ENCODE measurements at regions not wholly inside any gene's neighbourhood (a gene's known extent, or its start where the extent isn't known, plus 50 kb on each side); places are given as distances from the start of the nearest gene placed in this dataset.

- Mint-ChIP-seq H3K27me3 (ENCODE audit: unreplicated experiment) (no peaks in the 10 kb centered on the region), H3K27ac (ENCODE audit: unreplicated experiment) (no peak overlapping the region), H3K4me1 (ENCODE audit: low read depth, unreplicated experiment) (no peaks in the 10 kb centered on the region), H3K9me3 (ENCODE audit: low read depth, unreplicated experiment) (peaks cover 6% of the 10 kb centered on the region), H3K4me3 (ENCODE audit: low read depth, unreplicated experiment) (no peak overlapping the region), H3K36me3 (ENCODE audit: insufficient read depth, unreplicated experiment) (no peaks in the 10 kb centered on the region)
- intact Hi-C loops (cut with micrococcal nuclease; ENCODE audit: unreplicated experiment): no loop called here
- TF ChIP-seq CTCF (IDR thresholded peaks at IDR 0.05; ENCODE audit: unreplicated experiment): no peak
- CTCF ChIA-PET: no interaction called here
- no peak for DNase-seq
- BruUV-seq (replicated peaks): no TSS peak
These were observed 352.7 kb downstream of the CDH2 start for GRCh38 chr18:27824275-27824674.

GRCh38 chr18:27823053-27823452, 353.9 kb downstream of the CDH2 start:
- H3K4me3 Mint-ChIP-seq (ENCODE audit: low read depth, unreplicated experiment): no peak overlapping the region
- no peak overlapping the region for H3K27ac Mint-ChIP-seq (ENCODE audit: unreplicated experiment)
- intact Hi-C loops (cut with micrococcal nuclease; ENCODE audit: unreplicated experiment): no loop called here
- H3K4me1 Mint-ChIP-seq (ENCODE audit: low read depth, unreplicated experiment): no peaks in the 10 kb centered on the region
- CTCF ChIA-PET: no interaction called here
- DNase-seq: no peak
- H3K9me3 Mint-ChIP-seq (ENCODE audit: low read depth, unreplicated experiment): peaks cover 5% of the 10 kb centered on the region
- no TSS peak for BruUV-seq (replicated peaks)
- no peaks in the 10 kb centered on the region for H3K27me3 Mint-ChIP-seq (ENCODE audit: unreplicated experiment)
- no peak for TF ChIP-seq CTCF (IDR thresholded peaks at IDR 0.05; ENCODE audit: unreplicated experiment)
- no peaks in the 10 kb centered on the region for H3K36me3 Mint-ChIP-seq (ENCODE audit: insufficient read depth, unreplicated experiment)

GRCh38 chr18:27808683-27809082, 368.2 kb downstream of the CDH2 start:
- H3K27me3 Mint-ChIP-seq (ENCODE audit: unreplicated experiment): no peaks in the 10 kb centered on the region
- no peak for DNase-seq
- no peaks in the 10 kb centered on the region for H3K4me1 Mint-ChIP-seq (ENCODE audit: low read depth, unreplicated experiment)
- H3K36me3 Mint-ChIP-seq (ENCODE audit: insufficient read depth, unreplicated experiment): no peaks in the 10 kb centered on the region
- CTCF ChIA-PET: no interaction called here
- intact Hi-C loops (cut with micrococcal nuclease; ENCODE audit: unreplicated experiment): no loop called here
- no peaks in the 10 kb centered on the region for H3K9me3 Mint-ChIP-seq (ENCODE audit: low read depth, unreplicated experiment)
- no peak overlapping the region for H3K27ac Mint-ChIP-seq (ENCODE audit: unreplicated experiment)
- TF ChIP-seq CTCF (IDR thresholded peaks at IDR 0.05; ENCODE audit: unreplicated experiment): no peak
- no peak overlapping the region for H3K4me3 Mint-ChIP-seq (ENCODE audit: low read depth, unreplicated experiment)
- BruUV-seq (replicated peaks): no TSS peak

- CTCF ChIA-PET: no interaction called here
- intact Hi-C loops (cut with micrococcal nuclease; ENCODE audit: unreplicated experiment): no loop called here
- TF ChIP-seq CTCF (IDR thresholded peaks at IDR 0.05; ENCODE audit: unreplicated experiment): no peak
- Mint-ChIP-seq H3K27me3 (ENCODE audit: unreplicated experiment) (no peaks in the 10 kb centered on the region), H3K4me1 (ENCODE audit: low read depth, unreplicated experiment) (no peaks in the 10 kb centered on the region), H3K9me3 (ENCODE audit: low read depth, unreplicated experiment) (no peaks in the 10 kb centered on the region), H3K27ac (ENCODE audit: unreplicated experiment) (no peak overlapping the region), H3K4me3 (ENCODE audit: low read depth, unreplicated experiment) (no peak overlapping the region), H3K36me3 (ENCODE audit: insufficient read depth, unreplicated experiment) (no peaks in the 10 kb centered on the region)
- no TSS peak for BruUV-seq (replicated peaks)
- DNase-seq: no peak
These were observed 373.0 kb downstream of the CDH2 start for GRCh38 chr18:27803957-27804356.

- no TSS peak for BruUV-seq (replicated peaks)
- TF ChIP-seq CTCF (IDR thresholded peaks at IDR 0.05; ENCODE audit: unreplicated experiment): no peak
- Mint-ChIP-seq H3K27ac (ENCODE audit: unreplicated experiment) (no peak overlapping the region), H3K4me1 (ENCODE audit: low read depth, unreplicated experiment) (no peaks in the 10 kb centered on the region), H3K9me3 (ENCODE audit: low read depth, unreplicated experiment) (no peaks in the 10 kb centered on the region), H3K27me3 (ENCODE audit: unreplicated experiment) (no peaks in the 10 kb centered on the region), H3K4me3 (ENCODE audit: low read depth, unreplicated experiment) (no peak overlapping the region), H3K36me3 (ENCODE audit: insufficient read depth, unreplicated experiment) (no peaks in the 10 kb centered on the region)
- intact Hi-C loops (cut with micrococcal nuclease; ENCODE audit: unreplicated experiment): loop anchor here (10.0 kb wide), 1 partner anchor 117 kb away; no protein-coding TSS in a partner anchor
- no peak for DNase-seq
- CTCF ChIA-PET: no interaction called here
These were observed 379.4 kb downstream of the CDH2 start for GRCh38 chr18:27797484-27797883.

Measured in Calu3 (cell line).